Keratinocyte (primary cell): ENCODE measurements at regions not wholly inside any gene's neighbourhood (a gene's known extent, or its start where the extent isn't known, plus 50 kb on each side); places are given as distances from the start of the nearest gene placed in this dataset.

Source experiments
- EZH2 ChIP-seq: IDR thresholded peaks from one replicate; pipeline ENCODE4 v1.6.1; 2012; ENCODE audit warnings: inconsistent platforms, mild to moderate bottlenecking, low read length, moderate library complexity
- TF ChIP-seq, protein P1 (sequence below), 3 experiments: IDR thresholded peaks in 1 of 3; conservative IDR thresholded peaks in 1 of 3; optimal IDR thresholded peaks in 1 of 3; 2 replicates in 2 of 3; 3 replicates in 1 of 3; pipeline versions ENCODE3 to v1.5.1; 2011; ENCODE audit warnings: low read length in 3 of 3, mild to moderate bottlenecking in 3 of 3, moderate library complexity in 2 of 3, control low read depth in 1 of 3, inconsistent platforms in 1 of 3; ENCODE audit not compliant: insufficient read depth in 2 of 3; ENCODE audit errors: extremely low read depth in 1 of 3

DNA sequence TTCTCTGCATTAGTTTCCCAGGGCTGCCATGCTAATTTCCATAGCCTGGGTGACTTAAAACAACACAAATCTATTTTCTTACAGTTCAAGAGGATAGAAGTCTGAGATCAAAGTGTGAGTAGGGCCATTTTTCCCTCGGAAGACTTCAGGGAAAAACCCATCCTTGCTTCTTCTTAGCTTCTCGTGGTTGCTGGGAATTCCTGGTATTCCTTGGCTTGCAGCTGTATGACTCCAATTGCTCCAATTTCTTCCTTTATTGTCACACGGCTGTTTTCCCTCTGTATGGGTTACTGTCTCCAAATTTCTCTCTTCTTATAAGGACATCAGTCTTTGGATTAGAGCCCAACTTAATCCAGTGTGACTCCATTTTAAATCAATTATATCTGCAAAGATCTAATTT, 128.4 kb upstream of the JAG1 start:
- TF ChIP-seq, protein P1, sequence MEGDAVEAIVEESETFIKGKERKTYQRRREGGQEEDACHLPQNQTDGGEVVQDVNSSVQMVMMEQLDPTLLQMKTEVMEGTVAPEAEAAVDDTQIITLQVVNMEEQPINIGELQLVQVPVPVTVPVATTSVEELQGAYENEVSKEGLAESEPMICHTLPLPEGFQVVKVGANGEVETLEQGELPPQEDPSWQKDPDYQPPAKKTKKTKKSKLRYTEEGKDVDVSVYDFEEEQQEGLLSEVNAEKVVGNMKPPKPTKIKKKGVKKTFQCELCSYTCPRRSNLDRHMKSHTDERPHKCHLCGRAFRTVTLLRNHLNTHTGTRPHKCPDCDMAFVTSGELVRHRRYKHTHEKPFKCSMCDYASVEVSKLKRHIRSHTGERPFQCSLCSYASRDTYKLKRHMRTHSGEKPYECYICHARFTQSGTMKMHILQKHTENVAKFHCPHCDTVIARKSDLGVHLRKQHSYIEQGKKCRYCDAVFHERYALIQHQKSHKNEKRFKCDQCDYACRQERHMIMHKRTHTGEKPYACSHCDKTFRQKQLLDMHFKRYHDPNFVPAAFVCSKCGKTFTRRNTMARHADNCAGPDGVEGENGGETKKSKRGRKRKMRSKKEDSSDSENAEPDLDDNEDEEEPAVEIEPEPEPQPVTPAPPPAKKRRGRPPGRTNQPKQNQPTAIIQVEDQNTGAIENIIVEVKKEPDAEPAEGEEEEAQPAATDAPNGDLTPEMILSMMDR (optimal IDR thresholded peaks at IDR 0.05 in 1 of 3, IDR thresholded peaks at IDR 0.05 in 1 of 3, conservative IDR thresholded peaks at IDR 0.05 in 1 of 3; ENCODE audit: extremely low read depth in 1 of 3, insufficient read depth in 2 of 3, low read length in 3 of 3): no peak
- no peak for TF ChIP-seq EZH2
